ENCODE measurements at regions not wholly inside any gene's neighbourhood (a gene's known extent, or its start where the extent isn't known, plus 50 kb on each side); places are given as distances from the start of the nearest gene placed in this dataset.
A peak's percentile ranks its signal among the peaks of the same experiment; 100 is the strongest.

DNA sequence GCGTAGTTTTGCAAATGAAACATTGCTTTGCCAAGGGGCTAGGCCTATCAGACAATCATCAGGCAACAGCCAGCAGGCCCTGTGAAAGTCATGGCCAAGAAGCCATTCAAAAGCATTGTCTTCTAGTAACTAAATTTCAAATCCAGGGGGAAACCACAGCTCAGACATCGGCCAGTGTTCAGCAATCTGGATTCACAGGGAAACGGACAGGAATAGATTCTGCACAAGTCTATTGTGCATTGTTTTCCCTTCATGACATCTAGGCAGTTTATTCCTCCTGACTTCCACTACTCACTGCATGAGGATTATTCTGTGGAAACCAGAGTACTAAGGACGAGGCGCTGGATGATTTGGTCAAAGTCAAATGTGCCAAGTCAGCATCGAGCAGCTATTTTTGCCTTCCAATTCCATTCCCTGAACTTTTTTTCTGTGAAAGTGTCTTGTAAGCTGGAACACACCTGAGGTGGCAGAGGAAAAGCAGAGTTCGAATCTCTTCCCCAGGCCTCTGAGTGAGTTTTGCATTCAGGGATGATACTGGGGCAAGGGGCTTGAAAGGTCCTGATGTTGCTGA, 75.4 kb downstream of the VCPKMT start:
- DNase-seq = no peak

DNA sequence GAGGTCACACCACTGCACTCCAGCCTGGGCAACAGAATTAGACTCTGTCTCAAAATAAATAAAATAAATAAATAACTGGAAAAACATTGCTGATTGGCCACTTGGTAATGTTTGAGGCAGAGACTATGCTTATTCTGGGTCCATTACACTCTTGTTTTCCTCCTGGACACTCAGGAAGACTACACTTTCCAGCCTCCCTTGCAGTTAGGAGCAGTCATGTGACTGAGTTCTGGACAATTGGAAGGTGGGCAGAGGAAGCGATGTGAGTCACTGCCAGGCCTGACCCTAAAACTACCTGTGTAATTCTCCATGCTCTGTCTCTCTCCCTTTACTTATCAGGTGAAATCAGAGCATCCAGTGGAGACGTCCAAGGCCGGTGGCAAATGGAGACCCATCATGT, 74.4 kb downstream of the VCPKMT start:
- DNase-seq = no peak

DNA sequence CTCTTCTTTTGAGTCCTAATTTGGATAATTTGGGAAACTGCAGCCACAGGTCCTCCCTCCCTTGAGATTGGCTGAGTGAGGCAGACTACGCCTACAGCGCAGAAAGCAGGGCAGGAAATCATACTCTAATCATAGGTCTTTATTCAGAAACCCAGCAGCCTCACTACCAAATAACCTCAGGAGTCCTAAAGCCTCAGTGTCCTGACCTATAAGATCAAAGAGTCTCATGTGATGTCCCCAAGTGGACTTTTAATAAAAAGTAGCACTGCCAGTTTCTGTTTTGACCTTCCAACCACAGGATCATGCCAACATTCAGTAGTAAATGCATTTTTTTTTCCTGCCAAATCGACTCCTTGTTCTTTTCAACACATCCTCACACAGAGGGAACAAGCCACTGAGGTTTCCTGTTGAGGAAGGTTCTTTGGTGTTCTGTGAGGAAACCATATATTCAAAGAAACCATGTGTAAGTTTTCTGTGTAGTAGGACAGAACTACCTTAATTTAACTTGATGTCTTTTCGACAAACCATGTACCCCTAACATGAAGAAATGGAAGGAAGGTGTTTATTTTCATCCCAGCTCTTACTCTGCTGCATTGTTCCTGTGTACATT, 72.2 kb downstream of the VCPKMT start:
- no peak for DNase-seq

DNA sequence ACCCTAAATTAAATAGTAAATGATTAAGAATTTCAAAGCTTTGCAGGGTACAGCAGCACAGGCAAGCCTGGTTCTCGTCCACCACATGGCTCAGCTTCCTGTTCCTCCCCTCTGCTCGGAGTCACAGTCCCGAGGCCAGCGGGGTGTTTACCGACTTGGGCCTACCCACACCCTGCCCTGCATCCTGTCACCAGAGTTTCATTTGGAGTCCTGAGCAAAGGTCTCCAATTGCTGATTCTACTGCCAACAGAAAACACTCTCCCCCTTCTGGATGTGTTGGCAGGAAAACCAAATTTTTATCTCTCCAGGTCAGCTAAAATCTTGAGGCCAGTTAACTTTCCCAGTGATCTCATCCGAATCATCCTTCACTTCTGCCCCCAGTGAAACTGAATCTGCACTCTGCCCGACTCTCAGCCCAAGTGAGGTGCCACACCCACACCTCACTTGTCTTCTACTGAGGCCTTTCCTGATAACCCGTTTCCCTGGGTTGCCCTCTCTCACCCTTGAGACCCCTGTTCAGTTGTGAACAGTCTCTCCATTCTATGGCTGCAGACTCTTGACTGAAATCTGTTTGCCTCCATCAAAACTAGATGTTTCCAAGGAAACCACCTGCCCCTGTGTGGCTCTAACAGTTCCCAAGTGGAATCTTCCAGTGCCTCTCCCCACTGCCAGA, 71.2 kb downstream of the VCPKMT start:
- DNase-seq = peak; percentile 56

DNA sequence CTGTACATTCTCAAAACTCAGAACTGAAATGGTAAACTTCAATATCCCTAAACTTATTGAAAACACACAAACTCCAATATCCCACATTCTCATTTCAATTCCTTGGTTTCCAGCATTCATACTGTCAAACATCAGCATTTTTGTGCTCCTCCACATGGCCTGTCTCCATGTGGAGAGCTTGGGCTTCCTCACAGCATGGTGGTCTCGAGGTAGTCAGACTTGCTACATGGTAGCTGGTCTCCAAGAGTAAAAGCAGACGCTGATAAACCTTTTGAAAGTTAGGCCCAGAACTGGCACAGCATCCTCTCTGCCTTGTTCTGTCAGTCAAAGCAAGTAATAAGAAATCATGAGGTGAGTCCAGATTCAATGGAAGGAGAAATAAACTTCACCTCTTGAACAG, 70.5 kb downstream of the VCPKMT start:
- no peak for DNase-seq

DNA sequence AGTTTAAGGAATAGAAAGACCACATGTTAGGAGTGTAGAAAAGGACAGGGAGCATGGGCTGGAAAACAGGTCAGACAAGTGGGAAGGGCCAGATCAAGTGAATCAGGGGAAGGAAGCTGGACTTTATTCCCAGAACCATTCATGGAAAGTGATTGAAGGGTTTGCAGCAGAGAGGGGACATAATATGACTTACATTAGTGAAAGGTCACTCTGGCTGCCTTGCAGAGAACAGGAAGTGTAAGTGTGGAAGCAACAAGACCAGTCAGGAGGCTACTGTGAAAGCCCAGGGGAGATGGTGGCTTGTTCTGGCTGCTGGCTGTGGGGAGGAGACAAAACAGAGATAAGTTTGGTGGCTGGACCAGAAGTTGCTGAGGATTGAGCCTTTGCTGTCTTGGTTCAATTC, 69.1 kb downstream of the VCPKMT start:
- DNase-seq = no peak

DNA sequence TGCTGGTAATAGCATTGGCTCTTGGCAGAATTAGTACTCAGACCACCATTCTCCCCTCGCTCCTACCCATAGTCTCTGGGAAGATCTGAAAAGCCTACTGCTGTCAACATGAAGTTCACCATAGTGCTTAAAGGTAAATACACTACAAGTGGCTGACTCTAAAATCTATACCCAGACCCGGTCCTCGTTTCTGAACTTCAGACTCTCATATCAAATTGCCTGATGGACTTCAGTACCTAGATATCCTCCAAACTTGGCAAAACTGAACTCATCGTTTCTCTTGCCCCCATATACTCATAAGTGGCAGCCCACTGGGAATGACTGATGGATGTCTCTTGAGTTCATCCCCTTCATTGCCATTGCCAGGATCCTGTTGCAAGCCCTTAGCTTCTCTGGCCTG, 67.3 kb downstream of the VCPKMT start:
- no peak for DNase-seq

DNA sequence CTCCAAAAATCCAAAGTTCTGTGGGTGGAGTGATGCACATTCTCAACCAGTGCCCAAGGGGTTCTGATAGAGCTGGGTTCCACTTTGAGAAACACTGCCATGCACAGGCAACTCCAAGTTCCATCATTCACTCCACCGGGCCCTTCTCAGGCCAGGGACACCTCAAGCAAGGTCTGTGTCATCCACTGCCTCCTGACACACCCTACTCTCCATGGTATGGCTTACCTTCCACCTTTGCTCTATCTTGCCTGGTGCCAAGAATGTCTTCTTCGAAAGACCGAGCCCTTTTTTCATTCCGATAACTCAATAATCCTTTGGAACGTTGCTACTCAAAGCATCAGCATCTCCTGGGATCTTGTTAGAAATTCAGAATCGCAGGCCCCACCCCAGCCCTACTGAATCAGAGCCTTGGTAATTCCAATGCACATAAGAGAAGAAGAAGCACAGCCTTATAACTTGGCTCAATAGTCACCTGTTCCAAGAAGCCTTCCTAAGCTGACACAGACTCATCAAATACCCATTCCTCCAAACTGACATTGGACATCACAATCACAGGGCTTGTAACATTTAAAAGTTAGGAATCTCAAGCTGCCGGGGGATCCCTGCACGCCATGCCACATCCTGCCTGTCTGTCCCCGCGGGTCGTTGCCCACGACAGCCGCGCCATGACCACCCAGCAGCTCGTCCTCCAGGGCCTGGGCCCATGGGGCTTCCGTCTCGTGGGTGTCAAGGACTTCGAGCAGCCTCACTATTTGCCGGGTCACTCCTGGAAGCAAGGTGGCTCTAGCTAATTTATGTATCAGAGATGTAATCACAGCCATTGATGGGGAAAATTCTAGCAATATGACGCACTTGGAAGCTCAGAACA, 66.4 kb downstream of the VCPKMT start:
- no peak for DNase-seq

DNA sequence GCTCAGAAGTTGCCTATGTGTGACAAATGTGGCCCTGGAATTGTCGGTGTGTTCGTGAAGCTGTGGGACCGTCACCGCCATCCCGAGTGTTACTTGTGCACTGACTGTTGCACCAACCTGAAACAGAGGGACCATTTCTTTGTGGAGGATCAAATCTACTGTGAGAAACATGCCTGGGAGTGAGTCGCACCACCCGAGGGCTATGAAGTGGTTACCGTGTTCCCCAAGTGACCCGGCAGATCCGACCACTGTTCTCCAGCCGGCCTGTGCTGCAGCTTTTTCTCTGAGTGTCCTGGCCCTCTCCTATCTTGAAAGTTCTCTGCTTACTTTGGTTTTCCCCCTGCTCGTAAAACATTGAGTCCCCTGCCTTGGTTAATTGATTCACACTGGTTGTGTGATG, 65.3 kb downstream of the VCPKMT start:
- no peak for DNase-seq

DNA sequence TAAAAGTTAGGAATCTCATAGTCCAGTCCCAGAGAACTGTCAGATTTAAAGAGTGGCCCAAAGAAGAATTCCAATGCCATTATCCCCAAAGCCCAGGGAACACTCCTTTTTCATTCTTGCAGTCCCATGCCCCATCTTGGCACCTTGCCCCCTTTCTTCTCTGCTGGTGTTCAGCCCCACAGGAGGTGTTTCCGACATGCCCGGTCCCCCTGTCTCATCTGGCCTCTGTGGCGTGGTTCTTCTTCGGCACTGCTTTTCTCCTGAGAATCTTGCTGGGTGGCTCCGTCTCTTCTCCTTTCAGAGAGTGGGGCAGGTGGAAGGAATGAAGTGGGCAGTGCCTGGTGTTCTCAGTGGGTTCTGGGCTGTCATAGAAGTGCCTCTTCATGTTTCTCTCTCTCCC, 64.7 kb downstream of the VCPKMT start:
- no peak for DNase-seq

DNA sequence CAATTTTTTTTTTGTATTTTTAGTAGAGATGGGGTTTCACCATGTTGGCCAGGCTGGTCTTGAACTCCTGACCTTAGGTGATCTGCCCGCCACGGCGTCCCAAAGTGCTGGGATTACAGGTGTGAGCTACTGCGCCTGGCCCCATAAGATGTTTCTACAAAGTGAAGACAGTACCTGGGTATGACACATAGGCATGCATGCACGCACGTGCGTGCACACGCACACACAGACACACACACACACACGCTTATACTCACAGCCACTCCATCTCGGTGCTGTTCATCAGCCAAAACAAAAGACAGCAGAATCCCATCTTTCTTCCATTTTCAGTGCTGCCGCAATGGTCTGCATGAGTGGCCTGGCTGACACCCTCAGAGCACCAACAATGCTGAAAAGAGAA, 63.9 kb downstream of the VCPKMT start:
- no peak for DNase-seq

DNA sequence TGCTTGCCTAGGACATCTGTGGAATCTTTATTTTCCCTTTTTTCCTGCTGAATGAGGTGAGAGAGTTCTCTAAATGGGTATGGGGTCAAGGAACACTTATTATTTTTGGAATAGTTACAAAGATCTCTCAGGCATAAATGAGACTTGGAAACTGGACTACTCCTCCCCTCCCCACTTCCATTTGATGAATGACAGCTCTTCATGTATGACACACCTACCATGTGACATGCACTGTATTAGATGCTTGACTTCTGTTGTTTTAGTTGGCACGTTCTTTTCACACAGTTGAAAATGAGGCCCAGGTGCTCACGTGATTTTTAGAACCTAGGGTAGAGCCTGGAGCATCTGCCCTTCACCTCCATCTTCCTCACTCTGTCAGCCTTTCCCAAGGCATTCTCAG, 62.4 kb downstream of the VCPKMT start:
- no peak for DNase-seq

DNA sequence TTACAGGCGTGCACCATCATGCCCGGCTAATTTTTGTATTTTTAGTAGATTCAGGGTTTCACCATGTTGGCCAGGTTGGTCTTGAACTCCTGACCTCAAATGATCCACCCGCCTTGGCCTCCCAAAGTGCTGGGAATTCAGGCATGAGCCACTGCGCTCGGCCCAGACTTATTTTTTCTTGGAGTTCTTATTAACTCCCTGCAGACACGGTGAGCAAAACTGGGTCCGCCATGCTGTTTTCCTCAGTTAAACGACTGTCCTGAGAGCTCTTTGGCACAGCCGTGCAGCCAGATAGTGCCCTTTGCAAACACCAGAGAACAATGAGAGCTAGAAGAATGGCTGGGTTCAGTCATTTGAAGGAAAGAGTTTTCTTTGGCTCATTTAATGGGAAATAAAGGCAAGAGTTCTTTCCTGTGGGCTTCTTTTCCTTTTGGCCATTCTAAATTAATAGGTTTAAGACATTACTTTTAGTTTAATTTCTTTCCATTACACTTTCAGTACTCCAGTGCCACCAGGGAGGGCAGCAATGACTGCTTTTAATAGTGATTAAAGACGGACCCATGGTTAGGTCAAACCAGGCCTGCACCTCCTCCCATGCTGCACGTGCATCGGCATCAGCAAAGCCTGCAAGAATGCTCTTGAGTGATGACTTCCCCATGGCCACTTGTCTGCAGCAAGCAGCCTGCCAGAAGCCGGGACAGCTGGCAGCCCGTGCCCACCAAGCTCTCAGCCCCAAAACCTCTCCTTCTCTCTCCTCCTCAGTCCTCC, 60.7 kb downstream of the VCPKMT start:
- DNase-seq = no peak

DNA sequence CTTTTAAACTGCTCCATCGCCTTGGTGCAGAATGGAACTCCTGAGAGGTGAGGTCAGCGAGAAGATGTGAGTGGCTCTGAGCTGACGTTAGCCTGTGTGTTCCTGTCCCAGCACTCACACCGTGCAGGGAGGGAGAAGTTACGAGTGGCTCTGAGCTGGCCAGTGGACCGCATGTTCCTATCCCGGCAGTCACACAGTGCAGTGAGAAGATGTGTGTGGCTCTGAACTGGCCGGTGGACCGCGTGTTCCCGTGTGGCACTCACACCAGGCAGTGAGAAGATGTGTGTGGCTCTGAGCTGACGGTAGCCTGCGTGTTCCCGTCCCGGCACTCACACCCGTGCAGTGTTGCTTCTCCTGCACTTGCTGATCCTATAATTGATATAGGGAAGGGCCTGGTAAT, 59.9 kb downstream of the VCPKMT start:
- DNase-seq = no peak

DNA sequence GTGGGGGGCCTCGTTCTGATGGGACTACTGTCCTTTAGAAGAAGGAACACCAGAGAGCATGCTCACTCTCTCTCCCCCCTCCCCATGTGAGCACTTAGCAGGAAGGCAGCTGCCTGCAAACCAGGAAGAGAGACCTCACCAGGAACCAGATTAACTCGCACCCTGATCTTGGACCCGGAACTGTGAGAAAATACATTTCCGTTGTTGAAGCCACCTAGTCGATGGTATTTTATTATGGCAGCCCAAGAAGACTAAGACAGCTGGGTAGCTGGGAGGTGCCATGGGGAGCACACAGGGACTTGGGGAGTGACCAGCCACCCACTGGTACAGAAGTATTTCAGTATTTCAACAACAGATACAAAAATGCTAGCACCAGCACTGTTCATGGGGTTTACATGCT, 59.0 kb downstream of the VCPKMT start:
- no peak for DNase-seq

DNA sequence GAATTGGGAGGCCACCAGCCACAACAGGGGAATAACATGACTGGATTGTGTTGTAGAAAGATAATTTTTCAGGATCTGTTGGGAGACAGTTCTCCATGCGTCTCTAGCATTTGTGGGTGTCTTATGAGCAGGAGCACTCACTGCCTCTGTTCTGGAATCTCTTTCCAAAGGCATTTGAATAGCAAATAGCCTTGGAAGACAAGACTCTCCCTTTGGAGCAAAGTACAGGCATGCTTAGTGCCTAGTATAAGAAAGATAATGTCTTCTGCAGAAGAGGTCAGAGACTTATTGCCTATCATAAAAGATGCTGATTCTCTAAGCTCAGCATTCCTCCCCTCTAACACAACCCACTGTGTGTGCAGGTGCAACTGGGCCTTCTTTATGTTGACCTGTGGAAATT, 58.3 kb downstream of the VCPKMT start:
- DNase-seq = no peak
